Suprapubic skin (tissue), 3 donors: ENCODE measurements at regions not wholly inside any gene's neighbourhood (a gene's known extent, or its start where the extent isn't known, plus 50 kb on each side); places are given as distances from the start of the nearest gene placed in this dataset.
"Not testable (repeated sequence)": the region's sequence is repeated elsewhere in the genome, so short reads cannot be mapped to it uniquely, and the experiment has no call there.

Source experiments
- CTCF ChIP-seq, 2 donors: fragments of 200-600 bp in 1 of 2; fragments of 450-650 bp in 1 of 2; sonication (generic) in 1 of 2; IDR thresholded peaks; one replicate each; pipeline ENCODE4 v1.5.1; 2016 to 2019; ENCODE audit warnings: antibody characterized with exemption in 2 of 2, mild to moderate bottlenecking in 1 of 2, moderate library complexity in 1 of 2
- POLR2AphosphoS5 ChIP-seq, 3 donors: sonication (generic); formaldehyde crosslinking; IDR thresholded peaks; one replicate each; pipeline ENCODE4 v1.6.1; 2017; ENCODE audit warnings: antibody characterized with exemption in 3 of 3

- not testable (repeated sequence) for TF ChIP-seq CTCF, POLR2AphosphoS5 (IDR thresholded peaks at IDR 0.05)
These were observed 725.0 kb upstream of the HS6ST1 start for GRCh38 chr2:129043677-129044076.
